Skeletal muscle tissue (tissue), 3 donors: ENCODE measurements at regions not wholly inside any gene's neighbourhood (a gene's known extent, or its start where the extent isn't known, plus 50 kb on each side); places are given as distances from the start of the nearest gene placed in this dataset.

ENCODE experiments used
- H3K27ac ChIP-seq: one replicate; pipeline ENCODE4 v1.7.0; 2013; ENCODE audit warnings: mild to moderate bottlenecking, low read depth, low read length, inconsistent platforms
- H3K27me3 ChIP-seq, 3 donors: one replicate each; pipeline ENCODE4 v1.7.0; 2013; ENCODE audit warnings: low read length in 3 of 3; ENCODE audit not compliant: control insufficient read depth in 3 of 3, insufficient read depth in 3 of 3
- H3K36me3 ChIP-seq, 3 donors: one replicate each; pipeline ENCODE4 v1.7.0; 2013; ENCODE audit warnings: low read length in 3 of 3; ENCODE audit not compliant: control insufficient read depth in 3 of 3, insufficient read depth in 3 of 3
- H3K4me1 ChIP-seq, 3 donors: one replicate each; pipeline ENCODE4 v1.7.0; 2013; ENCODE audit warnings: low read length in 3 of 3, mild to moderate bottlenecking in 3 of 3; ENCODE audit not compliant: control insufficient read depth in 3 of 3, insufficient read depth in 3 of 3
- H3K4me3 ChIP-seq, 3 donors: one replicate each; pipeline ENCODE4 v1.7.0; 2013; ENCODE audit warnings: low read length in 3 of 3
- H3K9ac ChIP-seq, 3 donors: one replicate each; pipeline ENCODE4 v1.7.0; 2013; ENCODE audit warnings: low read length in 3 of 3, mild to moderate bottlenecking in 3 of 3, moderate library complexity in 2 of 3, low read depth in 1 of 3
- H3K9me3 ChIP-seq, 3 donors: one replicate each; pipeline ENCODE4 v1.7.0; 2013; ENCODE audit warnings: low read length in 3 of 3; ENCODE audit not compliant: control insufficient read depth in 3 of 3
- donor health status: Osteomylitis.

- Histone ChIP-seq H3K27ac (no peak overlapping the region), H3K9me3 (peaks cover 0 to 3% (median 0%) of the 10 kb centered on the region in 3 donors), H3K36me3 (no peaks in the 10 kb centered on the region), H3K27me3 (no peaks in the 10 kb centered on the region), H3K4me1 (peaks cover 0 to 5% (median 0%) of the 10 kb centered on the region in 3 donors), H3K4me3 (no peak overlapping the region), H3K9ac (no peak overlapping the region)
These were observed 109.0 kb upstream of the TMPO start for GRCh38 chr12:98406378-98406777.

DNA sequence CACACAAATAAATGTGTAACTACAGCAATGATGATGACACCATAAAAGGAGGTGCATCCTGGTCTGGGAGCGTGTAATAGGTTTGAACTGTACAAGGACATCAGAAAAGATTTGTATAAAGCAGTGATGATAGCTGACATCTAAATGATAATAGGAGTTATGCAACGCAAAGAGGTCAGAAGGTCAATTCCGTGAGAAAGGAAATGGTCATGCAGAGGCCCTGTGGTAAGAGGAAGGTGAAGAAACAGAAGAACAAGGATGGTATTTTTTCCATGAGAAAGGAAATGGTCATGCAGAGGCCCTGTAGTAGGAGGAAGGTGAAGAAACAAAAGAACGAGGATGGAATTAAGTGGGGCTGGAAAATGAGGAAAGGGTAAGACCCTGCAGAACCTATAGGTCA lies 106.7 kb upstream of the TMPO start:
- H3K4me1 ChIP-seq = peaks cover 0 to 5% (median 0%) of the 10 kb centered on the region in 3 donors
- no peak overlapping the region for H3K4me3 ChIP-seq
- H3K9ac ChIP-seq = no peak overlapping the region
- H3K27me3 ChIP-seq = no peaks in the 10 kb centered on the region
- H3K27ac ChIP-seq = no peak overlapping the region
- peaks cover 0 to 3% (median 0%) of the 10 kb centered on the region in 3 donors for H3K9me3 ChIP-seq
- H3K36me3 ChIP-seq = no peaks in the 10 kb centered on the region

- H3K9me3 ChIP-seq = peaks cover 0 to 3% (median 0%) of the 10 kb centered on the region in 3 donors
- no peaks in the 10 kb centered on the region for H3K27me3 ChIP-seq
- H3K9ac ChIP-seq = no peak overlapping the region
- H3K4me3 ChIP-seq = no peak overlapping the region
- H3K4me1 ChIP-seq = peaks cover 0 to 5% (median 0%) of the 10 kb centered on the region in 3 donors
- H3K27ac ChIP-seq = no peak overlapping the region
- H3K36me3 ChIP-seq = no peaks in the 10 kb centered on the region
These were observed 105.8 kb upstream of the TMPO start for GRCh38 chr12:98409548-98409947.

GRCh38 chr12:98410356-98410755 lies 105.0 kb upstream of the TMPO start:
- H3K27ac ChIP-seq = no peak overlapping the region
- no peak overlapping the region for H3K9ac ChIP-seq
- no peaks in the 10 kb centered on the region for H3K27me3 ChIP-seq

DNA sequence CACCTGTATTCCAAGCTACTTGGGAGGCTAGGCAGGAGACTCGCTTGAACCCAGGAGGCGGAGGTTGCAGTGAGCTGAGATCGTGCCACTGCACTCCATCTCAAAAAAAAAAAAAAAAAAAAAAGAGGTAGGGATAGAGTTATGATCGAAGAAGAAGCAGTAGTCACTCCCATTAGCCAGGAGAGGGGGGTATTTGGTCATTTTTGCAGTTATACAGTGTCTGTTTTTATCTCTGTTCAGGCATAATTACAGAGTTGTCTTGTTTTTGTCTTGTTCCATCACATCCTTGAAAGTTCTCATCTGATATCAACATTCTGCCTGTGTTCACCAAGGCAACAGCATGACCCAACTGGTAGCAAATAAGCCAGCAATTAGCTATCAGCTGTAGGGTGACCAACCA lies 98.5 kb upstream of the TMPO start:
- no peaks in the 10 kb centered on the region for H3K36me3 ChIP-seq
- H3K9me3 ChIP-seq = no peaks in the 10 kb centered on the region
- H3K27me3 ChIP-seq = peaks cover 0 to 9% (median 2%) of the 10 kb centered on the region in 3 donors
- no peak overlapping the region for H3K9ac ChIP-seq
- H3K4me3 ChIP-seq = no peak overlapping the region
- peaks cover 11 to 13% (median 13%) of the 10 kb centered on the region in 3 donors for H3K4me1 ChIP-seq
- no peak overlapping the region for H3K27ac ChIP-seq

More at GRCh38 chr12:98410356-98410755, 105.0 kb upstream of the TMPO start:
- Histone ChIP-seq H3K9me3 (peaks cover 0 to 3% (median 0%) of the 10 kb centered on the region in 3 donors), H3K4me1 (peaks cover 0 to 4% (median 0%) of the 10 kb centered on the region in 3 donors), H3K4me3 (no peak overlapping the region), H3K36me3 (no peaks in the 10 kb centered on the region)

DNA sequence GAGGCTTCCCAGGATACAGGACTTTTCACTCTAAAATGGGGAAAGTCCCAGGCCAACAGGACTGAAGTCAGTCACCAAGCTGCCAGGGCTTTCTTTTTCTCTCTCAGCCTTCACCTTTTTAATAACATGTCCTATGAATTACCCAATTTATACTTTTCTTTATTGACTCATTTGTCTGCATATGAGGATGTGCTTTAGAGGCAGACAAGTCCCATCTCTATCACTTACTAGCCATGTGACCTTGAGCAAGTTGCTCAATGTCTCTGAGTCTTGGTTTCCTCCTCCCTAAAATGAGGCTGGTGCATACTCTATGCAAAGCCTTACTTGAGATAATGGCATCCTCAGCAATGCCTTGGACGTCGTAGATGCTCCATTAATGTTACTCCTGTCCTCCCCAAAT lies 98.1 kb upstream of the TMPO start:
- Histone ChIP-seq H3K36me3 (no peaks in the 10 kb centered on the region), H3K9me3 (no peaks in the 10 kb centered on the region), H3K4me1 (peaks cover 11 to 13% (median 13%) of the 10 kb centered on the region in 3 donors), H3K4me3 (no peak overlapping the region), H3K9ac (no peak overlapping the region), H3K27ac (no peak overlapping the region), H3K27me3 (peaks cover 0 to 9% (median 2%) of the 10 kb centered on the region in 3 donors)

DNA sequence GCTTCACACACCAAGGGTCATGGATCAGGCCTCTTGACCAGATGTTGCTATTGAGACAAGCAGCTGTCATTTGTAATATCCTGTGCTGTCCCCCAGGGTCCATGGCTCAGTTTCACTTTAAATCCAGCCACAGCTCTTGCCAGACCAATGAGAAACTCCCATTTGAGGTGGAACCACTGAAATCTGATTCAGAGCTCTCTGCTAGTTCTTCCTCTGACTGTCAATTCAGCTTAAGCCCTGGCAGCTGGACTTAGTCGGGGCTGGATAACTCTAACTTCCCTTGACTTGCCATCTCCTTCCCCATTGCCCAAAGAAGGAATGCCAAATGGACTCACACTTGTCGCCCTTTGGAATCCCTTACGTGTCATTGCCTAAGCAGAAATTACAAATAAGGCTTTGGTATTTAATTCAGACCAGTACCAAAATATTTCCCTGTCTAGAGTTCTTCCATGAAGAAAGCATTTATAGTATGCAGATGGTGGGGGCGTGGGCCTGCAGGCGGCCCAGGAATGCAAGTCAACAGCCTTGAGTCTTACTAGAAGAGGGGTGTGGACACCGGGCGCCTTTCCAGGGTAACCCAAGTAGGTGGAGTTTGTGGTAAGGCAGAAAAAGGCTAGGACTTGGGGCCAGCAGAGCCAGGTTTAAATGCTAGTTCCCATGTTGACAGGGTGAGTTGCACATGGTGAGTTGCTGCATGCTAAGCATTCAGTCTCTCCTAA lies 96.9 kb upstream of the TMPO start:
- Histone ChIP-seq H3K4me1 (peaks cover 11 to 13% (median 13%) of the 10 kb centered on the region in 3 donors), H3K36me3 (no peaks in the 10 kb centered on the region), H3K9ac (peak overlapping the region in 1 of 3 donors; percentile 33), H3K9me3 (no peaks in the 10 kb centered on the region), H3K4me3 (no peak overlapping the region), H3K27me3 (peaks cover 0 to 9% (median 2%) of the 10 kb centered on the region in 3 donors), H3K27ac (peak overlapping the region; percentile 54)

- Histone ChIP-seq H3K36me3 (no peaks in the 10 kb centered on the region), H3K27me3 (peaks cover 0 to 9% (median 2%) of the 10 kb centered on the region in 3 donors), H3K9me3 (no peaks in the 10 kb centered on the region), H3K9ac (peak overlapping the region in 1 of 3 donors; percentile 33), H3K27ac (peak overlapping the region; percentile 54), H3K4me1 (peaks cover 11 to 13% (median 13%) of the 10 kb centered on the region in 3 donors), H3K4me3 (no peak overlapping the region)
These were observed 96.2 kb upstream of the TMPO start for GRCh38 chr12:98419081-98419794.

- H3K27ac ChIP-seq = no peak overlapping the region
- H3K4me1 ChIP-seq = peaks cover 11 to 13% (median 13%) of the 10 kb centered on the region in 3 donors
- no peak overlapping the region for H3K4me3 ChIP-seq
These were observed 95.5 kb upstream of the TMPO start for GRCh38 chr12:98419795-98420404.

More at GRCh38 chr12:98419795-98420404, 95.5 kb upstream of the TMPO start:
- Histone ChIP-seq H3K9ac (peak overlapping the region in 1 of 3 donors; percentile 25), H3K27me3 (peaks cover 0 to 9% (median 2%) of the 10 kb centered on the region in 3 donors), H3K9me3 (no peaks in the 10 kb centered on the region), H3K36me3 (no peaks in the 10 kb centered on the region)
